GM18498 (cell line): ENCODE measurements at regions not wholly inside any gene's neighbourhood (a gene's known extent, or its start where the extent isn't known, plus 50 kb on each side); places are given as distances from the start of the nearest gene placed in this dataset.
"Not testable (repeated sequence)": the region's sequence is repeated elsewhere in the genome, so short reads cannot be mapped to it uniquely, and the experiment has no call there.

Experiments
- ATAC-seq: cut with Tn5 transposase; IDR thresholded peaks from one replicate; pipeline ENCODE4 v1.9.1; 2021; ENCODE audit warnings: mild to moderate bottlenecking, moderate library complexity; ENCODE audit not compliant: unreplicated experiment

DNA sequence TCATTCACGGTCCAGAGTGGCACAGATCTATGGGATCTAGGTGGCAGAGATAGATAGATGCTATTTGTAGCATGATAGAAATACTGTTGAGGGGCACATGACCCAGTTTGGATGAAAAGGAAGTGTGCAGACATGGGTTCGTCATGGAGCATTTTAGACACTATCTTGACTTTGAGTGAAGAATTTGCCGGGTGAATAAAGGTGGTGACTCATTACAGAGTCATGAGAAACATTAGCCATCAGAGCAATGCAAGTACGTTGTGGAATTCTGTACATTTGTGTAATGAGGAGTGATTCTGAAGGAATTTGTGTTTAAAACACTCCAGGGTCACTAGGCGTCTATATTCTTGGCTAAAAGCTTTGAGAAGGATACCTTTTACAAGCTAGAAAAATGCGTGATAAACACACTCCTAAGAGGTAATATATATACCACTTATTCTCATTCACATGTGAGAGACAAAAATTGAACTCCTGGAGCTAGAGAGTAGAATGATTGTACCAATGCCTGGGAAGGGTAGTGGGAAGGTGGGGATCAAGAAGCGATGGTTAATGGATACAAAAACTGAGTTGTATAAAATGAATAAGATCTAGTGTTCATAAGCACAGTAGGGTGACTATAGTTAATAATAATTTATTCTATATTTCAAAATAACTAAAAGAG, 593.7 kb upstream of the LUZP2 start:
- no peak for ATAC-seq

- ATAC-seq, result no peak
Measured at GRCh38 chr11:23919455-23919854, 577.4 kb upstream of the LUZP2 start.

GRCh38 chr11:23923357-23923756, 573.5 kb upstream of the LUZP2 start:
- ATAC-seq, result no peak

GRCh38 chr11:23924226-23924625, 572.6 kb upstream of the LUZP2 start:
- ATAC-seq, result no peak

DNA sequence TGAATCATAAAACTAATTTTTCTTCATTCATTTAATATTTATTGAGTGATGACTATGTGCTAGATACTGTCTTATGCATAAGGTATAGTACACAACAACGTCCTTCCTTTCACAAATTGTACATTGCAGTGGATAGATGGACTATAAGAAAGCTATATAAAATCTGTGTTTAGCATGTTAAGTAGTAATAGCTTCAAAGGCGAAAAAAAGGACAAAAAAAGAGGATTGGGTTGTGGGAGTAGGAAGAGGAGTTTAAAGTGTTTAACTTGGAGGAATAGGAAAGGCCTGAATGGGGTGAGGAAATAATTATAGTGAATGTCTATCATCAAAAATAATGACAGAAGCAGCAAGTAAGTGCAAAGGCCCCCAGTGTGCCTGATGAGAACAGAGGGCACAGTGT, 565.4 kb upstream of the LUZP2 start:
- no peak for ATAC-seq

GRCh38 chr11:23932485-23932898, 564.4 kb upstream of the LUZP2 start:
- no peak for ATAC-seq

DNA sequence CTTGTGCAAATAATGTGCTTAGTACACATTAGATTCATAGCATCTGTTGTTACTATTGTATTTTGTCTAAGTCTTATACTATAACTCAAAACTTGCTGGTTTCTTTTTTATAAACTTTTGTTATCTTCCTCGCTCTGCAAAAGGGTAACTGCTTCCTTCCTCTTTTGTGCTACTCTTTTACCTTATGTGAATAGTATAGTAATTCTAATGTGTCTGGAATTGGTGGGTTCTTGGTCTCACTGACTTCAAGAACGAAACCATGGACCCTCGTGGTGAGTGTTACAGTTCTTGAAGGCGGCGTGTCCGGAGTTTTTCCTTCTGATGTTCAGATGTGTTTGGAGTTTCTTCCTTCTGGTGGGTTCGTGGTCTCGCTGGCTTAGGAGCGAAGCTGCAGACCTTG, 563.1 kb upstream of the LUZP2 start:
- no peak for ATAC-seq

- not testable (repeated sequence) for ATAC-seq
Measured at GRCh38 chr11:23934671-23935270, 562.1 kb upstream of the LUZP2 start.

- not testable (repeated sequence) for ATAC-seq
Measured at GRCh38 chr11:23942117-23942815, 554.6 kb upstream of the LUZP2 start.

- no peak for ATAC-seq
Measured at GRCh38 chr11:23944923-23945322, 551.9 kb upstream of the LUZP2 start.

DNA sequence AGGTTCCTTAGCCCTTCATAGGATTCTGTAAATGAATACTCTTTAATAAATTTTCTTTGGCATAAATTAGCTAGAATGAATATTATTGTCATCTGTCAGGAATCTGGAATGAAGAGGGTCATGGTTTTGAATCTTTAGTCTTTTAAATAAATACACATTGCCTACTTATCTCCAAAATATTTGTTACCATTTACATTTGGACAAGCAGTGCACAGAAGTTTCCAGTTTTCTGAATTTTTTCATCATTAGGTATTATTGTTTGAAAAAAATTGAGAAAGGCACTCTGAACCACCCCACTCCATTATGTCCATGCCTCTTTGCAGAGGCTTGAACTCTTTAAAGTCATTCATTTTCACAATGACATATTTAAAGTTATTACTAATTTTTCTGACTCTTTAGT, 549.0 kb upstream of the LUZP2 start:
- ATAC-seq, result no peak

DNA sequence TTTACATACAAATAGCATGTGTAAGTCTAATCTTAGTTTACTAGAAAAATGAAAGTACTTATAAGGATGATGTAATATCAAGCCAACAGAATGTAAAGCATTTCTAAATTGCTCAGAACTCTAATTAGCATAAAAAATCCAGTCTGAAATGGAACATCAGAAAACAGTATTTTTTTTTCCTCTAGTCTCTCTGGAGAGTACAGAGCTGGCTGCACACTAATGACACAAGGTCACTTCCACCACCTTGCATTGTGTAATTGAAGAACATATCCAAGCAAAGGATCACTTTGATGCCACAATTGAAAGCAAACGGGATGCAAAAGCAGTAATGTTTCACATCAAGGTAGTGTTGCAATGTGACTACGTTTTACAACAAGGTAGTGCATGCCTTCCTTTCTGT, 548.0 kb upstream of the LUZP2 start:
- ATAC-seq, result no peak

GRCh38 chr11:23953951-23954710, 542.7 kb upstream of the LUZP2 start:
- ATAC-seq, result no peak

GRCh38 chr11:23954730-23955129, 542.1 kb upstream of the LUZP2 start:
- ATAC-seq, result no peak

GRCh38 chr11:23956586-23956985, 540.3 kb upstream of the LUZP2 start:
- ATAC-seq, result no peak

GRCh38 chr11:23957314-23957713, 539.5 kb upstream of the LUZP2 start:
- no peak for ATAC-seq

GRCh38 chr11:23959462-23959861, 537.4 kb upstream of the LUZP2 start:
- no peak for ATAC-seq

- ATAC-seq, result no peak
Measured at GRCh38 chr11:23961503-23962338, 535.1 kb upstream of the LUZP2 start.

DNA sequence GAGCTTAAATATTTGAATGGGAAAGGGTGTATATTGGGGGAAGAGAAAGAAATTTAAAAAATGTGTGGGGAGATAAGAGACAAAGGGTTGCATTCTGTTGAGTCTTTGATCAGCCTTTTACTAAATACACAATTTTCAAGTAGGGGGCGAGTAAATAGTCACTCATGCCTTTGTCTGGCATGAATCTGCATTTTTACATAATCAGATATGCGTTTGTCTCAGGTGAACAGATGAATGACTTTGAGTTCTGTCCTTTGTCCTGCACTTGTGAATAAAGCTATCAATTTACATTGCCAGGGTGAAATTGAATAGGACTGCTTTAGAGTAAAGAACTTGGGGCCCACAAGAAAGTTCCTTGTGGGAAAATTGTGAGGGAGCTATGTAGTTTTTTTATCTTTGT, 523.6 kb upstream of the LUZP2 start:
- no peak for ATAC-seq

DNA sequence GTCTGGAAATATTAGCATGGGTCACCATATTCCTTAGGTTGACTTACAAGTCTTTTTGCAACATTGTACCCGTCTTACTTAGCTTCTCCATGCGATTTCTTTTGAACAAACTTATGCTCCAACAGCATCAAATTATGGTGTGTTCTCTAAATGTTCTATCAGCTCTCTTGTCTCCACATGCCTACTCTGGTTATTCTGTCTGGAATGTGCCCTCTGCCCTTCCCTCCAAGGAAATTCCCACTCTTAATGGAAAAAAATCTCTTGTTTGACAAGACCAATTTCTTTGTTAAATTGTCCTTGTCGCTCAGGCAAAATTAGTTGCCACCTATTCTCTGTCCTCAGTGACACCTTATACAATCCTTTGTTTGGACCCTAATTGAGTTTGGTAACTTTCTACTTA, 522.8 kb upstream of the LUZP2 start:
- no peak for ATAC-seq

DNA sequence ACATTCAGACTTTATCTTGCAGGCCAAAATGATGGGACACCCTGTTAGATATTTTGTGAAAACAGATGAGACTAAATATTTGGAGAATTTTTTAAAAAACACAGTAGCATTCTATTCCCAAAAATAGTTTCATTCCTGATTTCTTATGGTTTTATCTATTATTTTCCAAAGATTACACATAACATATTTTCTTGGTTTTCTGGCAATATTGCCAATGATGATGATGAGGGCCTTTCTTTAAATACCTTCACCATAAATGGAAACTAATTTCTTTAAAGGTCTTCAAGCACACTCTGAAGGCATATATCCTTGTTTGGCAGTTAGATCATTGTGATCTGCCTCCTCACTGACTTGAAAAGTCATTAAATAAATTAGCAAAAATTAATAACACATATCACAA, 522.3 kb upstream of the LUZP2 start:
- ATAC-seq, result no peak
